Caco-2 (cell line): ENCODE measurements at regions not wholly inside any gene's neighbourhood (a gene's known extent, or its start where the extent isn't known, plus 50 kb on each side); places are given as distances from the start of the nearest gene placed in this dataset.
"Not testable (repeated sequence)": the region's sequence is repeated elsewhere in the genome, so short reads cannot be mapped to it uniquely, and the experiment has no call there.

Experiments used
- BruUV-seq: library from RNA; stranded (reverse); fragments of 400-500 nt; replicated peaks from 2 replicates; lab custom pipeline; 2021; lab: Mats Ljungman, UMichigan
- CTCF ChIA-PET: fragments of 300-600 bp; sonication (Branson Sonifier 250); formaldehyde crosslinking; loops from one replicate; lab custom pipeline; 2022; ENCODE audit warnings: antibody characterized with exemption; lab: Charles Lee
- POLR2A ChIA-PET: fragments of 300-600 bp; sonication (Branson Sonifier 250); formaldehyde crosslinking; loops from one replicate; lab custom pipeline; 2022; ENCODE audit warnings: antibody characterized with exemption; lab: Charles Lee
- DNase-seq, 2 experiments: peaks; one replicate each; pipeline versions ENCODE4 v3.0.0 to v3.0.0-alpha.2; 2020 to 2022
- H3K27me3 ChIP-seq: replicated peaks from 2 replicates; pipeline ENCODE4 v1.6.0; 2011; ENCODE audit warnings: low read length; ENCODE audit not compliant: control insufficient read depth, insufficient read depth
- H3K36me3 ChIP-seq: 2 replicates; pipeline ENCODE4 v1.5.1; 2011; ENCODE audit warnings: low read length; ENCODE audit not compliant: control insufficient read depth, insufficient read depth
- H3K4me1 ChIP-seq: fragments of 250-450 bp; sonication (Bioruptor Pico); 2 replicates; pipeline ENCODE4 v1.5.1; 2020; ENCODE audit warnings: mild to moderate bottlenecking
- H3K4me3 ChIP-seq: 2 replicates; pipeline ENCODE4 v1.5.1; 2011; ENCODE audit warnings: low read depth, mild to moderate bottlenecking, control low read depth, low read length
- H3K9me3 ChIP-seq: fragments of 250-450 bp; sonication (Bioruptor Pico); 2 replicates; pipeline ENCODE4 v1.5.1; 2020; ENCODE audit warnings: mild to moderate bottlenecking, moderate library complexity
- H3K27ac Mint-ChIP-seq: one replicate; pipeline ENCODE4 v1.8.0; 2022; ENCODE audit warnings: mixed read lengths; ENCODE audit not compliant: unreplicated experiment
- H3K27me3 Mint-ChIP-seq: one replicate; pipeline ENCODE4 v1.8.0; 2022; ENCODE audit warnings: mixed read lengths; ENCODE audit not compliant: insufficient read depth, unreplicated experiment
- H3K36me3 Mint-ChIP-seq: one replicate; pipeline ENCODE4 v1.8.0; 2022; ENCODE audit warnings: mild to moderate bottlenecking, mixed read lengths; ENCODE audit not compliant: insufficient read depth, unreplicated experiment
- H3K4me1 Mint-ChIP-seq: one replicate; pipeline ENCODE4 v1.8.0; 2022; ENCODE audit warnings: low read depth, mixed read lengths; ENCODE audit not compliant: unreplicated experiment
- H3K4me3 Mint-ChIP-seq: one replicate; pipeline ENCODE4 v1.8.0; 2022; ENCODE audit warnings: mild to moderate bottlenecking, moderate library complexity, mixed read lengths; ENCODE audit not compliant: unreplicated experiment
- H3K9me3 Mint-ChIP-seq: one replicate; pipeline ENCODE4 v1.8.0; 2022; ENCODE audit warnings: mixed read lengths; ENCODE audit not compliant: unreplicated experiment
- CTCF ChIP-seq, 2 experiments: fragments of 200-600 bp in 1 of 2; IDR thresholded peaks; 1 replicate in 1 of 2; 2 replicates in 1 of 2; pipeline versions ENCODE4 v1.5.1 to v1.8.0; 2011 to 2022; ENCODE audit warnings: antibody characterized with exemption in 1 of 2, control low read depth in 1 of 2, inconsistent platforms in 1 of 2, low read depth in 1 of 2, low read length in 1 of 2, mild to moderate bottlenecking in 1 of 2, moderate library complexity in 1 of 2; ENCODE audit not compliant: insufficient read depth in 1 of 2, severe bottlenecking in 1 of 2, unreplicated experiment in 1 of 2
- intact Hi-C: fragments of 100-400 bp; cut with micrococcal nuclease; formaldehyde crosslinking; loops from one replicate; pipeline ENCODE4 v1.10.0; 2022; ENCODE audit not compliant: unreplicated experiment

GRCh38 chr11:15347969-15348734 is 233.4 kb downstream of the INSC start:
- Mint-ChIP-seq H3K36me3 (no peaks in the 10 kb centered on the region), H3K4me3 (no peak overlapping the region), H3K4me1 (no peaks in the 10 kb centered on the region), H3K27me3 (peaks cover 7% of the 10 kb centered on the region), H3K9me3 (no peaks in the 10 kb centered on the region), H3K27ac (no peak overlapping the region)
- Histone ChIP-seq H3K27me3 (no peaks in the 10 kb centered on the region), H3K4me1 (no peaks in the 10 kb centered on the region; the same call in 1 of the 2 replicates), H3K4me3 (no peak overlapping the region), H3K9me3 (no peaks in the 10 kb centered on the region), H3K36me3 (no peaks in the 10 kb centered on the region)
- TF ChIP-seq CTCF (IDR thresholded peaks at IDR 0.05; ENCODE audit: insufficient read depth in 1 of 2, low read depth in 1 of 2, low read length in 1 of 2, severe bottlenecking in 1 of 2, unreplicated experiment in 1 of 2), result no peak
- no peak for DNase-seq
- POLR2A ChIA-PET, result no interaction called here
- CTCF ChIA-PET, result no interaction called here
- no TSS peak for BruUV-seq
- intact Hi-C loops, result no loop called here

- no peak for TF ChIP-seq CTCF (IDR thresholded peaks at IDR 0.05; ENCODE audit: insufficient read depth in 1 of 2, low read depth in 1 of 2, low read length in 1 of 2, severe bottlenecking in 1 of 2, unreplicated experiment in 1 of 2)
- Histone ChIP-seq H3K9me3 (no peaks in the 10 kb centered on the region), H3K27me3 (no peaks in the 10 kb centered on the region), H3K4me3 (no peak overlapping the region), H3K4me1 (no peaks in the 10 kb centered on the region; the same call in 1 of the 2 replicates), H3K36me3 (no peaks in the 10 kb centered on the region)
- no TSS peak for BruUV-seq
- Mint-ChIP-seq H3K4me1 (no peaks in the 10 kb centered on the region), H3K27me3 (peaks cover 7% of the 10 kb centered on the region), H3K27ac (no peak overlapping the region), H3K9me3 (no peaks in the 10 kb centered on the region), H3K36me3 (no peaks in the 10 kb centered on the region), H3K4me3 (no peak overlapping the region)
- intact Hi-C loops, result no loop called here
- DNase-seq, result no peak
- ChIA-PET POLR2A (no interaction called here), CTCF (no interaction called here)
Observed at GRCh38 chr11:15349413-15349812, 234.7 kb downstream of the INSC start.

GRCh38 chr11:15361316-15361715 is 246.6 kb downstream of the INSC start:
- H3K27me3 ChIP-seq, result no peaks in the 10 kb centered on the region
- H3K4me1 ChIP-seq, result no peaks in the 10 kb centered on the region
- DNase-seq, result no peak
- no peaks in the 10 kb centered on the region for H3K9me3 ChIP-seq
- POLR2A ChIA-PET, result no interaction called here
- no TSS peak for BruUV-seq
- H3K36me3 ChIP-seq, result no peaks in the 10 kb centered on the region
- H3K4me3 ChIP-seq, result no peak overlapping the region
- Mint-ChIP-seq H3K27me3 (peaks cover 9% of the 10 kb centered on the region), H3K4me1 (no peaks in the 10 kb centered on the region), H3K27ac (no peak overlapping the region), H3K4me3 (no peak overlapping the region), H3K36me3 (no peaks in the 10 kb centered on the region), H3K9me3 (no peaks in the 10 kb centered on the region)
- CTCF ChIA-PET, result no interaction called here
- intact Hi-C loops, result no loop called here
- TF ChIP-seq CTCF (IDR thresholded peaks at IDR 0.05; ENCODE audit: insufficient read depth in 1 of 2, low read depth in 1 of 2, low read length in 1 of 2, severe bottlenecking in 1 of 2, unreplicated experiment in 1 of 2), result no peak

GRCh38 chr11:15365286-15365685 is 250.6 kb downstream of the INSC start:
- POLR2A ChIA-PET, BruUV-seq, H3K4me3 Mint-ChIP-seq, intact Hi-C loops, H3K9me3 ChIP-seq, H3K4me1 ChIP-seq, H3K27ac Mint-ChIP-seq, DNase-seq, H3K36me3 ChIP-seq, CTCF ChIA-PET, H3K27me3 ChIP-seq, H3K4me3 ChIP-seq, H3K36me3 Mint-ChIP-seq, H3K9me3 Mint-ChIP-seq, H3K4me1 Mint-ChIP-seq: not testable (repeated sequence)
- H3K27me3 Mint-ChIP-seq, result peaks cover 17% of the 10 kb centered on the region
